HG03565 (cell line): ENCODE measurements at regions not wholly inside any gene's neighbourhood (a gene's known extent, or its start where the extent isn't known, plus 50 kb on each side); places are given as distances from the start of the nearest gene placed in this dataset.
"Not testable (repeated sequence)": the region's sequence is repeated elsewhere in the genome, so short reads cannot be mapped to it uniquely, and the experiment has no call there.

Experiments
- ATAC-seq: cut with Tn5 transposase; IDR thresholded peaks from one replicate; pipeline ENCODE4 v1.9.1; 2021; ENCODE audit warnings: mild to moderate bottlenecking, moderate library complexity; ENCODE audit not compliant: unreplicated experiment

DNA sequence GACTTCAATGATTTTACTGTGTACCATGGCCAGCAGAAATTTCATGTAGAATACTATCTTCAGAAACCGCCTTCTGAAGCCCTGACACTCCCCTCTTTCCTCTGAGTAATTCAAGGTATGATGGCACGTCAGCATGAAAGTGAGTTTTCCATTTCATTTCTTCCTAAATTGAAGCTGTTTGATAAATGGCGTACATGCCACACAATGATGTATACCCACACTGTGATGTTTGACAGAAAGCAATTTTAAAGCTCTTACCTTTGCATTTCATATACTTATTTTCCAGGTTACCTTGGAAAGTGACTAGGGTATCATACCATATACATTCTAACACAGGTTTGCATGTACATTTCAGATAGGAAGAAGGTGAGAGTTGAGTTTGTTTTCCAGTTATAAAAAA is 147.9 kb upstream of the LRRC3B start:
- ATAC-seq, result no peak

DNA sequence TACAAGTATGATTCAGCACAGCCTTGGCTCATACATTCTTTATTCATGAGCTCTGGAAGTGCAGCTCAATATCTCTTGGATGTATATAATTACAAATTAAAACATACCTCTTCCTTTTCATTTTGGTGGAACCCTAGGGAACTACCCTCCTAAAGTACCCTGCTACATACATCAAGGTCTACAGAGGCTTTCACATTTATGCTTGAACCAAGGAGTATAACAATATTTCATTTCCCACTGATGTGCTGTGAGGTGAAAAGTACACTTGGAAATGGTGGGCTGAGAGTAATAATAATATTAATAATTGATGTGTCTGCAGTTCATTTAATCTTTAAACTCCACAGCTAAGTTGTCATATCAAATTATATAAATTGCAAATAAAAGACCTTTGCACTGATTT is 142.2 kb upstream of the LRRC3B start:
- ATAC-seq, result no peak

DNA sequence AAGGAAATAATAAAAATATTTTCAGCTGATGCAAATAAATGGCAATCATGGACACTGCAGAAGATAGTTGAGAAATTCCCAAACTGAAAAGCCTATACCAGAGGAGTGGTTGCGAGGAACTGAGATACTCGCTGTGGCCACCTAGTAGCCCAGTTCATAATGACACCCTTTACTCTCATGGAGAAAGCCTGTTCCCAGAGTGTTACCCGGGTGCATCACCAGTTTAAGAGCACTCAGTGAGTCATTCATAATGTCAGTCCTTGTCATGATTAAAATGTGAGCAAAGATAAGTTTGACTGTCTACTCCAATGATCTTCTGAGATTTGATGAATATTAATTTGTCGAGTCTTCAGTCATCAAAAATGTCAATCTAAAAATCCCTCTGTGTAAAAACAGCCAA is 138.4 kb upstream of the LRRC3B start:
- no peak for ATAC-seq

DNA sequence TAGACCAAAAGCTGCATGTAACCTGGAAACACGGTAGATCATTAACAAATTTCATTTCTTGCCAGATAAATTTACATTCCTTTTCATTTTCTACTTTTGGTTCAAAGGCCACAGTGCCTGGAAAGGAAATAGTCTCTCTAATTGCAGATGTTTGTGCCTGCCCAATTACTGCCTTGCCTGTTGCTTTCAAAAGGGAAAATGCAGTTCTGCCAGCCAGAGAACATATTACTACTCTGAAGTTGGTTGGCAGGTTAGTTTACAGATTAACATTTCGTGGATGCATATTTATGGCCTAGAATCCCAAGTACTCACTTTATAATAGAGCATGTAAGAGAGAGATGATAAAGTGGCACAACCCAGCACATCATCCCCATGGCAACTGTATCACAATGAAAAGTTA is 124.3 kb upstream of the LRRC3B start:
- ATAC-seq, result no peak

DNA sequence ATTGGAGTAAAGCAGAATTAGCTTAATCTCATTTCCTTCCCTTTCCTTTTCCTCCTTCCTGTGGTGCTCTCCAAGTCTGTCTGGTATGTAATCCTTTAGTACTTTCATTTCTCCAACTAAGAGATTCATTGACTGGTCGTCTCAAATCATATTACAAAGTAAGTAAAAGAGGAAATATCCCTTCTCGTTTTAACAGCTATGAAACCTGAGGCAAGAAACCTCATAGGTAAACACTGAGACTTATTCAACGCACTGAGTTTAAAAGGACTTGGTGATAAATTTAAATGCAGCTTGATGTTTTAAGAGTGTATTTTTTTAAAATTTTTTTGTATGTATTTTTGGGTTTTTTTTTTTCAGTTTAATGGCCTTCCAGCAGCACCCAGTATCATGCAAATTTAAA is 117.2 kb upstream of the LRRC3B start:
- ATAC-seq, result no peak

DNA sequence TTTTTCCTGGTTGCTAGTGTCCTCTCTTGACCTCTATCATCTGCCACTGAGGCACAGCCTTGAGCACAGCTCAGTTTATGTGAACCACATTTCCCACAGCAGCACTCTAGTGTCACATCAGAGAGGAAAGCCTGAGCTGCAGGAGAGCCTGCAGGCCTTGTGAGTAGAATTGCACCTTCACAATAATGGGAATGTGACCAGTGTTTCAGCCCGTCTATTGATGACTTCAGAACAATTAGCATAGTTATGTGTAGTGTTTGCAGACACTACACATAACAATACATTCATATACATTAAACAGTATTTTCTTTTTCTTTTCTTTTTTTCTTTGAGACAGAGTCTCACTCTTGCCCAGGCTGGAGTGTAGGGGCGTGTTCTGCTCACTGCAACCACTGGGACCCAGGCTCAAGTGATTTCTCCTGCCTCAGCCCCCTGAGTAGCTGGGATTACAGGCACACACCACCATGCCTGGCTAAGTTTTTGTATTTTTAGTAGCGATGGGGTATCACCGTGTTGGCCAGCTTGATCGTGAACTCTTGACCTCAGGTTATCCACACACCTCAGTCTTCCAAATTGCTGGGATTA is 108.0 kb upstream of the LRRC3B start:
- ATAC-seq, result not testable (repeated sequence)

DNA sequence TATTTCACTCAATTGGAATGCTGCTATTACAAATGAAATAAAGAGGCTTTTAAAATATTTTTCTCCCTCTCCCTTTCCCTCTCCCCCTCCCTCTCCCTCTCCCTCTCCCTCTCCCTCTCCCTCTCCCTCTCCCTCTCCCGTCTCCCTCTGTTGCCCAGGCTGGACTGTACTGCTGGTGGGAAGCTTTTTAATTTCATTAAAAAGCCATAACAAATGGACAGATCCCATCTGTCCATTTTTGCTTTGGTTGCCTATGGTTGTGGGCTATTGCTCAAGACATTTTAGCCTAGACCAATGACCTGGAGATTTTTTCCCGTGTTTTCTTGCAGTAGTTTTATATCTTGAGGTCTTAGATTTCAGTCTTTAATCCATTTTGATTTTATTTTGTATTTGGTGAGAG is 107.2 kb upstream of the LRRC3B start:
- ATAC-seq, result no peak

DNA sequence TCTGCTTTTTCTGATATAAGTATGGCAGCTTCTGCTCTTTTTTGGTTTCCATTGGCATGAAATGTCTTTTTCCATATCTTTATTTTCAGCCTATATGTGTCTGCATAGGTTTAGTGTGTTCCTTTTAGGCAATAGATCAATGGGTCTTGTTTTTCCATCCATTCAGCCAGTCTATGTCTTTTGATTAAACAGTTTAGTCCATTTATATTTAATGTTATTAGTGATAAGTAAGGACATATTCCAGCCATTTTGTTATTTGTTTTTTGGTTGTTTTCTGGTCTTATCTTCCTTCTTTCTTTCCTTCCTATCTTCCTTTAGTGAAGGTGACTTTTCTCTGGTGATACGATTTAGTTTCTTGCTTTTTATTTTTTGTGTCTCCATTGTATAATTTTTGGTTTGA is 101.3 kb upstream of the LRRC3B start:
- ATAC-seq, result no peak

DNA sequence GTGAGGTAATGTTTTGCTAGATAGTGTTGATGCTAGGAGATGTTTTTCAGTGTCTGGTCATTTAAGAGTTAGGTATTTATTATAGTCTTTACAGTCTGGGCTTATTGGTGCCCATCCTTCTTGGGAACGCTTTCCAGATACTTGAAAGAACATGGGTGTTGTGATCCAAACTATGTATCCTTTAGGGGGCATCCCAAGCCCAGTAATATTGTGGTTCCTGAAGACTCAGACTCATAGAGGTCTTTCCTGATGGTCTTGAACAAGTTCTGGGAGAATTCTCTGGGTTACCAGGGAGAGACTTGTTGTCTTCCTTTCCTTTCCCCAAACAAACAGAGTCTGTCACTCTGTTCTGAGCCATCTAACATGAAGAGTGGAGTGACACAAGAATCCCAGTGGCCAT is 99.7 kb upstream of the LRRC3B start:
- ATAC-seq, result no peak

DNA sequence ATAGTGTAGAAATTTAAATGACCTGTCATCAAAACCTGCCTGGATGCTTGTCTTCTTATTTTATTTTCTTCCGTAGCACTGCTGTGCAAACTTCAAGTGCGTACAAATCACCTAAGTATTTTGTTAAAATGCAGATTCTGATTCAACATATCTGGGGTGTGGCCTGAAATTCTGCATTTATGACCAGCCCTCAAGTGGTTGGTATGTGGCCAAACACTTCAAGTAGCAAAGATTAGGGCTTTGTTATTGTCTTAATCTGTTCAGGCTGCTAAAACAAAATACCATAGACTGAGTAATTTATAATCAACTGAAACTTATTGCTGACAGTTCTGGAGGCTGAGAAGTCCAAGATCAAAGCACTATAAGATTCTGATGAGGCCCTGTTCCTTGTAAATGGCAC is 97.6 kb upstream of the LRRC3B start:
- ATAC-seq, result no peak

DNA sequence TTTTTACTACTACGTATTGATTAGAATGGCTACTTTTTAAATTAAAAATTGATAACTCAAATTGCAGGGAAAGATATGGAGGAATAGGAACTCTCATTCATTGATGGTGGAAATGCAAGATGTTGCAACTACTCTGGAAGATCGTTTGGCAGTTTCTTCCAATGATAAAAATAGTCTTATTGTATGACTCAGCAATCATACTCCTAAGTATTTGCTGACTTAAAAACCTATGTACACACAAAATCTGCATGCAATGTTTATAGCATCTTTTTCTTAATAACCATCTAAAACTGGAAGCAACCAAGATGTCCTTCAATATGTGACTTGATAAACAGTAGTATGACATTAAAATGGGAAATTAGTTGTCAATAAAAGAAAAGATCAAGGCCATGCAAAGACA is 87.4 kb upstream of the LRRC3B start:
- ATAC-seq, result no peak

DNA sequence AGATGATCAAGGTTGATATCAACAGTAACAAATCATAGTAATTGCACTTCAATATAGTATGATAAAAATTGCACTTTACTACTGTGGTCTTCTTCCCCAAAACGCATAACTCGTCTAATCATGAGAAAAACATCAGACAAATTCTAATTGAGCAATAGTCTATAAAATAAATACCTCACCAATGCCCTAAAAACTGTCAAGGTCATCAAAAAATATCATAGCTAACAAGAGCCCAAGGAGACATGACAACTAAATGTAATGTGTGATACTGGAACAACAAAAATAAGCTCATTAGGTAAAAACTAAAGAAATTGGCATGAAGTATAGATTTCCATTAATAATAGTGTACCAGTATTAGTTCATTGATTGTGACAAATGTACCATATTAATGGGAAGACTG is 85.6 kb upstream of the LRRC3B start:
- ATAC-seq, result no peak

DNA sequence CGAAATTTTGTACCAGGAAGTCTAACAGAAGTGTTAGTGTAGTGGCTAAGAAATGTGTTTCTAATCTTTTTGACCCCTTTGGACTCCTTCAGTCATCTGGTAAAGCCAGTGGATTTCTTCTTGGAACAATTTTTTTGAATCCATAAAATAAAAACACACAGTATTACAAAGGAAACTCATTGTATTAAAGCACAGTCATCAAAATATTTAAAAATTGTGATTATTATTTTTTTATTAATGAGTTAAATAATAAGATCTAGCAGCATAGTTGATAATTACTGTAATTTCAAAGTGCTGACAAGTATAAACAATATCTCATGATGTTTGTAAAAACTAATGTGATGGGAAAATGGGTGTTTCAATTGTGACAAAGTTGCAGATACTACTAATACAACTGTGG is 72.2 kb upstream of the LRRC3B start:
- no peak for ATAC-seq

DNA sequence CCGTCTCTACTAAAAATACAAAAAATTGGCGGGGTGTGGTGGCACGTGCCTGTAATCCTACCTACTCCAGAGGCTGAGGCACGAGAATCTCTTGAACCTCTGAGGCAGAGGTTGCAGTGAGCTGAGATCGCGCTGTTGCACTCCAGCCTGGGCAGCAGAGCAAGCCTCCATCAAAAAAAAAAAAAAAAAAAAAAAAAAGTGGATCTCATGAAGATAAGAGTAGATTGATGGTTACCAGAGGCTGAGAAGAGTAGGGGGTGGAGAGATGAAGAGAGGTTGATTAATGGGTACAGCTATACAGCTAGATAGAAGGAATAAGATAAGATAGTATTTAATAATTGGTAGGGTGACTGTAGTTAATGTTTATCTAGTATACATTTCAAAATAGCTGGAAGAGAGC is 65.9 kb upstream of the LRRC3B start:
- no peak for ATAC-seq

DNA sequence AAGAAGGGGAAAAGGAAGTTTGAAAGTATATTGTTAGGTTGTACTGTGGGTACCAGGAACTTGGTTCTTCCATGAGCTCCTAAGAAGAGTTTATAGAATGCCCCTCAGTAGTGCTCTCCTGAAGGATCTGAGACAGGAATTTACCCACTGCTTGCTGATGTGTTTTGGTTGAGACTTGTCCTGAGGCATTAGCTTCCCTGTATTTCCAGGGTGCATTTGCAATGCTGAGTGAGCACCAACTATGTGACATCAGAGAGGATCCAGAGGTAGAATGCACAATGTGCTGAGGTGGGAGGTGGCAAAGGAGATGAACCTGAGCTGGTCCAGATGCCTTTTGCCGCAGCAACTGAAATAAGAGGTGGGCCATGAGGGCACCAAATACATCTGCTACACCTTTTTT is 64.3 kb upstream of the LRRC3B start:
- ATAC-seq, result no peak

DNA sequence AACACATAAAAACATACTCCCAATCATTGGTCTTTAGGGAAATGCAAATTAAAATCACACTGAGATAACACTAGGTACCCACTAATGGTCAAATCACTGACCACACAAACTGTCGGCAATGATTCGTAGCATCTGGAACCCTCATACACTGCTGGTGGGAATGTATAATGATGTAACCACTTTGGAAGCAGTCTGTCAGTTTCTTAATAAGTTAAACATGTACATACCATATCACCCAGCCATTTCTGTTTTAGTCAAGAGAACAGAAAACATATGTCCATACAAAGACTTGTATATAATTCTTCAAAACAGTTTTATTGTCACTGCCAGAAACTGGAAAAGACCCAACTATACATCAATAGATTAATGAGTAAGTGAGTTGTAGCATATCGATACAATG is 63.3 kb upstream of the LRRC3B start:
- ATAC-seq, result no peak

DNA sequence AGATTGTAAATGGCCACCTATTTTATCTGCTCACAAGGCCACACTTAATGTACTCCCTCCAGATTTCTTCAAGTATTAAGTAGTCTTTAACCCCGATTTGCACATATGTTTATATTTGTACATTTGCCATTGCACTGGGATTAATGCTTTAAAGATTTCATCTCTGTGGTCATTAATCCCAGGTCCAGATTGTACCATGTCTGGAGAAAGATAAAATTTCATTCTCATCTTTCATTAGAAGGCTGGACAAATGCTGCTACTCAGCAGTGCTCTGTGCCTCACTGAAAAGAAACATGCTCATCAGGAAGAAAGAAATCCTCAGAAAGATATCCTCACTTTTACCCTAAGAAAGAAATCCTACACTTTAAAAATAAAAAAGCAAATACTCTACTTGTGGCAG is 62.5 kb upstream of the LRRC3B start:
- no peak for ATAC-seq

DNA sequence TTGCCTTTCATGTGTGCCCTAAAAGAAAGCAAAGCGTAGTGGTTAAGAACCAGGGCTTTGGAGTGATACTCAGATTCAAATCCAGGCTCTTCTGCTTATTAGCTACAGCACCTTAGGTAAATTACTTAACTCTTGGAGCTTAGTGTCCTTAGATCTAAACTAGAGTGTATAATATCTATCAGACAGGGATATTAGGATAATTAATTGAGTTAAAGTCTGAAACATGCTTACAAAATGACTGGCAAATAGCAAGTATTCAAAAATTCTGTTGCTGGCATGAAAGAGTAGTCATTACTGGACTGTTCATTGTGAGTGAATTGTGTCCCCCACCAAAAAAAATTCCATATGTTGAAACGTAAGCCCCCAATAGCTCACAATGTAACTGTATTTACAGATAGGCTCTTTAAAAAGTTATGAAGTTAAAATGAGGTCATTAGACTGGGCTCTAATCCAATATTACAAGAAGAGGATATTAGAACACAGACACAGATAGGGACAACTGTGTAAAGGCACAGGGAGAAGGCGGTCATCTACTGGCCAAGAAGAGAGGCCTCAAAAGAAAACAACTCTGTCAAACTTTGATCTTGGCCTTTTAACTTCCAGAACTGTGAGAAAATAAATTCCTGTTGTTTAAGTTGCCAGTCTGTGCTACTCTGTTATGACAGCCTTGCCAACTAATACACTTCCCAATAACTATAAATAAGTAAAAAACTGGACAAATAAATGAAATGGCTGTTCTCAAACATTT is 60.4 kb upstream of the LRRC3B start:
- no peak for ATAC-seq
